IMR-90 (cell line): ENCODE measurements at regions not wholly inside any gene's neighbourhood (a gene's known extent, or its start where the extent isn't known, plus 50 kb on each side); places are given as distances from the start of the nearest gene placed in this dataset.
"Not testable (repeated sequence)": the region's sequence is repeated elsewhere in the genome, so short reads cannot be mapped to it uniquely, and the experiment has no call there.

Source experiments
- ATAC-seq: fragments of 200-7000 bp; cut with Tn5 transposase; 2 replicates; pipeline ENCODE4 v1.9.1; 2020; ENCODE audit warnings: low read depth, mild to moderate bottlenecking, moderate library complexity
- BruUV-seq: library from RNA; stranded (reverse); fragments of 400-500 nt; replicated peaks from 2 replicates; lab custom pipeline; 2021; lab: Mats Ljungman, UMichigan
- CTCF ChIA-PET: fragments of 300-600 bp; formaldehyde crosslinking; extraction: SDS; loops from one replicate; lab custom pipeline; 2021; ENCODE audit warnings: antibody characterized with exemption; lab: Yijun Ruan, JAX
- POLR2A ChIA-PET: fragments of 300-600 bp; sonication (Branson Sonifier 250); formaldehyde crosslinking; loops from one replicate; lab custom pipeline; 2022; ENCODE audit warnings: antibody characterized with exemption; ENCODE audit not compliant: unreplicated experiment; lab: Charles Lee
- DNase-seq: peaks from one replicate; pipeline ENCODE4 v3.0.0; 2013
- H2AFZ ChIP-seq: replicated peaks from 2 replicates; pipeline ENCODE3; 2013; ENCODE audit warnings: low read length, mild to moderate bottlenecking; ENCODE audit not compliant: poor library complexity
- H2AK5ac ChIP-seq: 2 replicates; pipeline ENCODE4 v1.6.1; 2013; ENCODE audit warnings: low read depth, low read length, inconsistent platforms
- H2AK9ac ChIP-seq: replicated peaks from 2 replicates; pipeline ENCODE3; 2013; ENCODE audit warnings: mild to moderate bottlenecking, low read depth, low read length, moderate library complexity; ENCODE audit not compliant: poor library complexity
- H2BK120ac ChIP-seq: 2 replicates; pipeline ENCODE4 v1.6.1; 2013; ENCODE audit warnings: low read depth, low read length, inconsistent platforms
- H2BK15ac ChIP-seq: 3 replicates; pipeline ENCODE4 v1.6.1; 2013; ENCODE audit warnings: low read depth, low read length, inconsistent platforms
- H2BK20ac ChIP-seq: 2 replicates; pipeline ENCODE4 v1.6.1; 2013; ENCODE audit warnings: low read depth, mild to moderate bottlenecking, inconsistent platforms, low read length, moderate library complexity
- H2BK5ac ChIP-seq: 2 replicates; pipeline ENCODE4 v1.6.1; 2013; ENCODE audit warnings: mild to moderate bottlenecking, low read depth, low read length, inconsistent platforms; ENCODE audit not compliant: poor library complexity, severe bottlenecking
- H3K14ac ChIP-seq: replicated peaks from 2 replicates; pipeline ENCODE4 v1.6.1; 2013; ENCODE audit warnings: low read depth, low read length, inconsistent platforms
- H3K18ac ChIP-seq: 2 replicates; pipeline ENCODE4 v1.6.1; 2013; ENCODE audit warnings: low read depth, low read length, control low read depth
- H3K23ac ChIP-seq: 2 replicates; pipeline ENCODE4 v1.6.1; 2013; ENCODE audit warnings: low read depth, low read length, inconsistent platforms
- H3K27ac ChIP-seq: 2 replicates; pipeline ENCODE4 v1.5.1; 2013; ENCODE audit warnings: mild to moderate bottlenecking, control low read depth, low read length; ENCODE audit not compliant: insufficient read depth
- H3K27me3 ChIP-seq: 2 replicates; pipeline ENCODE4 v1.6.1; 2013; ENCODE audit warnings: low read length; ENCODE audit not compliant: control insufficient read depth, insufficient read depth
- H3K36me3 ChIP-seq: 2 replicates; pipeline ENCODE4 v1.6.1; 2013; ENCODE audit warnings: low read length, mixed read lengths; ENCODE audit not compliant: control insufficient read depth, insufficient read depth
- H3K4ac ChIP-seq: 2 replicates; pipeline ENCODE4 v1.6.1; 2013; ENCODE audit warnings: low read depth, low read length, inconsistent platforms
- H3K4me1 ChIP-seq: 2 replicates; pipeline ENCODE4 v1.6.1; 2013; ENCODE audit warnings: low read length, mixed read lengths; ENCODE audit not compliant: control insufficient read depth, insufficient read depth
- H3K4me2 ChIP-seq: 2 replicates; pipeline ENCODE4 v1.6.1; 2013; ENCODE audit warnings: low read depth, mild to moderate bottlenecking, control low read depth, low read length, moderate library complexity
- H3K4me3 ChIP-seq: 2 replicates; pipeline ENCODE4 v1.5.1; 2013; ENCODE audit warnings: low read depth, mild to moderate bottlenecking, control low read depth, low read length, moderate library complexity; ENCODE audit not compliant: insufficient read depth
- H3K56ac ChIP-seq: 2 replicates; pipeline ENCODE4 v1.6.1; 2013; ENCODE audit warnings: low read length, inconsistent platforms; ENCODE audit not compliant: insufficient read depth; ENCODE audit errors: extremely low read depth
- H3K79me1 ChIP-seq, 2 experiments: 2 replicates each; pipeline ENCODE4 v1.6.1; 2013; ENCODE audit warnings: low read length in 2 of 2, inconsistent platforms in 1 of 2, low read depth in 1 of 2
- H3K9ac ChIP-seq: 2 replicates; pipeline ENCODE4 v1.6.1; 2013; ENCODE audit warnings: low read depth, low read length, control low read depth
- H3K9me1 ChIP-seq: 2 replicates; pipeline ENCODE4 v1.6.1; 2013; ENCODE audit warnings: low read length, inconsistent platforms; ENCODE audit not compliant: insufficient read depth
- H3K9me3 ChIP-seq: 2 replicates; pipeline ENCODE4 v1.6.1; 2013; ENCODE audit warnings: low read length; ENCODE audit not compliant: control insufficient read depth, insufficient read depth
- H4K20me1 ChIP-seq: 2 replicates; pipeline ENCODE4 v1.6.1; 2013; ENCODE audit warnings: low read length, inconsistent platforms; ENCODE audit not compliant: insufficient read depth
- H4K5ac ChIP-seq: 2 replicates; pipeline ENCODE4 v1.6.1; 2013; ENCODE audit warnings: mild to moderate bottlenecking, low read depth, low read length, control low read depth
- H4K8ac ChIP-seq, 2 experiments: 2 replicates each; pipeline ENCODE4 v1.6.1; 2013; ENCODE audit warnings: low read depth in 2 of 2, low read length in 2 of 2, control low read depth in 1 of 2, inconsistent platforms in 1 of 2
- H4K91ac ChIP-seq: 2 replicates; pipeline ENCODE4 v1.6.1; 2013; ENCODE audit warnings: low read depth, low read length, inconsistent platforms; ENCODE audit not compliant: insufficient read depth
- WGBS, 2 experiments: methylation state at CpG; one replicate each; pipeline versions ENCODE4 v1.1.5 to v1.1.7; 2013; ENCODE audit warnings: missing lambda C conversion rate in 2 of 2; ENCODE audit not compliant: insufficient read length in 1 of 2; ENCODE audit errors: extremely low coverage in 2 of 2; 5-methylcytosine and 5-hydroxymethylcytosine counted together
- dilution Hi-C: fragments of 300-500 bp; cut with HindIII; formaldehyde crosslinking; loops from one replicate; pipeline ENCODE4 v1.14.3; 2018; ENCODE audit warnings: low sequenced_read_pairs; ENCODE audit not compliant: unreplicated experiment
- in situ Hi-C: fragments of 300-500 bp; cut with MboI; formaldehyde crosslinking; loops from 3 replicates; pipeline ENCODE4 v1.14.3; 2019; ENCODE audit warnings: low sequenced_read_pairs, inconsistent platforms, mixed read lengths
- intact Hi-C: fragments of 100-400 bp; cut with micrococcal nuclease; formaldehyde crosslinking; loops from 2 replicates; pipeline ENCODE4 v1.10.0; 2022

- H2BK15ac ChIP-seq, H2BK5ac ChIP-seq, H3K56ac ChIP-seq, H3K36me3 ChIP-seq, dilution Hi-C loops, BruUV-seq, CTCF ChIA-PET, H3K14ac ChIP-seq, H3K4me1 ChIP-seq, H3K4me2 ChIP-seq, H4K5ac ChIP-seq, H3K4ac ChIP-seq, H4K8ac ChIP-seq, DNase-seq, ATAC-seq, POLR2A ChIA-PET, H2BK20ac ChIP-seq, H2AFZ ChIP-seq, H2BK120ac ChIP-seq, H4K91ac ChIP-seq, H3K9me1 ChIP-seq, H3K9ac ChIP-seq, H3K4me3 ChIP-seq, H3K27me3 ChIP-seq, H3K27ac ChIP-seq, intact Hi-C loops, H2AK5ac ChIP-seq, H3K18ac ChIP-seq, H2AK9ac ChIP-seq, H4K20me1 ChIP-seq, H3K79me1 ChIP-seq, H3K23ac ChIP-seq, in situ Hi-C loops: not testable (repeated sequence)
- H3K9me3 ChIP-seq, result peaks cover 33% of the 10 kb centered on the region
- 75% methylated on average over 15 of the region's 20 CpGs; no CpG with 5 or more reads in 1 of the 2 experiments for WGBS, 2 experiments
Measured at GRCh38 chr11:134588460-134589110, 176.5 kb upstream of the B3GAT1 start.
